HCT116 (cell line): ENCODE measurements at regions not wholly inside any gene's neighbourhood (a gene's known extent, or its start where the extent isn't known, plus 50 kb on each side); places are given as distances from the start of the nearest gene placed in this dataset.

Source experiments
- ATAC-seq: fragments of 200-7000 bp; cut with Tn5 transposase; 2 replicates; pipeline ENCODE4 v1.9.1; 2020; ENCODE audit warnings: mild to moderate bottlenecking, moderate library complexity
- BruUV-seq: library from RNA; stranded (reverse); fragments of 400-500 nt; replicated peaks from 2 replicates; lab custom pipeline; 2021; lab: Mats Ljungman, UMichigan
- CTCF ChIA-PET: fragments of 300-600 bp; sonication (Branson Sonifier 250); formaldehyde crosslinking; loops from one replicate; lab custom pipeline; 2021; ENCODE audit warnings: antibody characterized with exemption; lab: Charles Lee
- POLR2A ChIA-PET: fragments of 300-600, 350-600 bp; sonication (Branson Sonifier 250); formaldehyde crosslinking; loops from one replicate; lab custom pipeline; 2021; ENCODE audit warnings: antibody characterized with exemption; lab: Charles Lee
- RAD21 ChIA-PET, 2 experiments: fragments of 300-600 bp; sonication (Branson Sonifier 250); formaldehyde crosslinking; loops; one replicate each; lab custom pipeline; 2023; ENCODE audit warnings: low total read pairs in 2 of 2; ENCODE audit not compliant: uncharacterized antibody in 2 of 2, unreplicated experiment in 2 of 2, low non-redundant PET in 1 of 2; lab: Charles Lee
- DNase-seq: peaks from one replicate; pipeline ENCODE4 v3.0.0-alpha.2; 2010; ENCODE audit warnings: low read depth, low spot score
- H2AFZ ChIP-seq: fragments of 200-600 bp; shearing (Covaris generic), sonication (generic); 2 replicates; pipeline ENCODE4 v1.6.1; 2017; ENCODE audit warnings: low read depth, mixed run types, mixed read lengths, antibody characterized with exemption, low read length; ENCODE audit not compliant: poor library complexity, severe bottlenecking
- H3K27ac ChIP-seq: 2 replicates; pipeline ENCODE4 v1.5.1; 2012; ENCODE audit warnings: low read depth, low read length
- H3K27me3 ChIP-seq: fragments of 200-600 bp; sonication (generic); 2 replicates; pipeline ENCODE4 v1.6.1; 2016; ENCODE audit warnings: mixed run types, low read length, mixed read lengths; ENCODE audit not compliant: insufficient read depth
- H3K36me3 ChIP-seq, 2 experiments: fragments of 200-500 bp in 1 of 2; fragments of 200-600 bp in 1 of 2; sonication (Bioruptor generic) in 1 of 2; sonication (generic) in 1 of 2; 2 replicates each; pipeline versions ENCODE4 v1.5.1 to v1.6.1; 2014 to 2016; ENCODE audit warnings: low read length in 2 of 2, inconsistent platforms in 1 of 2, mixed read lengths in 1 of 2, mixed run types in 1 of 2; ENCODE audit not compliant: insufficient read depth in 2 of 2, control insufficient read depth in 1 of 2
- H3K4me1 ChIP-seq, 2 experiments: fragments of 200-600 bp in 1 of 2; sonication (generic) in 1 of 2; 2 replicates each; pipeline versions ENCODE4 v1.5.1 to v1.6.1; 2012 to 2017; ENCODE audit warnings: low read length in 2 of 2, inconsistent platforms in 1 of 2, mild to moderate bottlenecking in 1 of 2, mixed read lengths in 1 of 2, mixed run types in 1 of 2, moderate library complexity in 1 of 2; ENCODE audit not compliant: insufficient read depth in 2 of 2, control insufficient read depth in 1 of 2
- H3K4me2 ChIP-seq: fragments of 200-600 bp; sonication (generic); 2 replicates; pipeline ENCODE4 v1.6.1; 2017; ENCODE audit warnings: mixed run types, low read length, mixed read lengths
- H3K4me3 ChIP-seq, 2 experiments: fragments of 200-600 bp in 1 of 2; sonication (generic) in 1 of 2; replicated peaks in 1 of 2; 2 replicates each; pipeline ENCODE4 v1.5.1; 2011 to 2016; ENCODE audit warnings: low read length in 2 of 2, control low read depth in 1 of 2, low read depth in 1 of 2, mild to moderate bottlenecking in 1 of 2, mixed read lengths in 1 of 2, mixed run types in 1 of 2
- H3K79me2 ChIP-seq: fragments of 200-600 bp; sonication (generic); 2 replicates; pipeline ENCODE4 v1.6.1; 2017; ENCODE audit warnings: mild to moderate bottlenecking, mixed run types, low read length, moderate library complexity, mixed read lengths; ENCODE audit not compliant: insufficient read depth
- H3K9ac ChIP-seq: fragments of 200-600 bp; sonication (generic); 2 replicates; pipeline ENCODE4 v1.6.1; 2016; ENCODE audit warnings: low read length, mixed read lengths
- H3K9me2 ChIP-seq: fragments of 200-600 bp; sonication (generic), shearing (Covaris generic); 2 replicates; pipeline ENCODE4 v1.6.1; 2017; ENCODE audit warnings: mixed run types, mild to moderate bottlenecking, moderate library complexity; ENCODE audit not compliant: insufficient read depth
- H3K9me3 ChIP-seq, 2 experiments: fragments of 200-500 bp in 1 of 2; fragments of 200-600 bp in 1 of 2; sonication (Bioruptor generic) in 1 of 2; sonication (generic) in 1 of 2; 2 replicates each; pipeline ENCODE4 v1.6.1; 2014 to 2017; ENCODE audit warnings: low read length in 2 of 2, mixed read lengths in 2 of 2, inconsistent platforms in 1 of 2, low read depth in 1 of 2, mild to moderate bottlenecking in 1 of 2, mixed run types in 1 of 2, moderate library complexity in 1 of 2; ENCODE audit not compliant: control insufficient read depth in 1 of 2, insufficient read depth in 1 of 2
- H4K20me1 ChIP-seq: fragments of 200-600 bp; sonication (generic), shearing (Covaris generic); 2 replicates; pipeline ENCODE4 v1.6.1; 2017; ENCODE audit warnings: mixed run types, mild to moderate bottlenecking, moderate library complexity; ENCODE audit not compliant: insufficient read depth
- ELF1 ChIP-seq: IDR thresholded peaks from 2 replicates; pipeline ENCODE4 v1.6.1; 2012; ENCODE audit warnings: low read depth, borderline replicate concordance
- FOSL1 ChIP-seq: IDR thresholded peaks from 2 replicates; pipeline ENCODE4 v1.6.1; 2012; ENCODE audit warnings: low read depth
- JUND ChIP-seq: IDR thresholded peaks from 2 replicates; pipeline ENCODE4 v1.6.1; 2012
- POLR2A ChIP-seq: IDR thresholded peaks from 2 replicates; pipeline ENCODE4 v1.7.0; 2011; ENCODE audit warnings: borderline replicate concordance; ENCODE audit not compliant: insufficient read depth, insufficient read length; ENCODE audit errors: extremely low read depth
- POLR2AphosphoS5 ChIP-seq: IDR thresholded peaks from 2 replicates; pipeline ENCODE4 v1.6.1; 2011; ENCODE audit warnings: mild to moderate bottlenecking, low read depth, low read length, moderate library complexity
- REST ChIP-seq: IDR thresholded peaks from 2 replicates; pipeline ENCODE4 v1.6.1; 2012; ENCODE audit warnings: low read depth
- SP1 ChIP-seq: IDR thresholded peaks from 2 replicates; pipeline ENCODE4 v1.6.1; 2012; ENCODE audit warnings: low read depth
- SRF ChIP-seq: IDR thresholded peaks from 2 replicates; pipeline ENCODE4 v1.6.1; 2012; ENCODE audit warnings: low read depth
- TCF7L2 ChIP-seq: IDR thresholded peaks from 2 replicates; pipeline ENCODE4 v1.7.0; 2011; ENCODE audit warnings: borderline replicate concordance, inconsistent platforms; ENCODE audit not compliant: insufficient read depth, insufficient read length; ENCODE audit errors: extremely low read depth
- YY1 ChIP-seq: IDR thresholded peaks from 2 replicates; pipeline ENCODE4 v1.6.1; 2011; ENCODE audit warnings: low read length, low read depth, moderate library complexity, mild to moderate bottlenecking; ENCODE audit not compliant: insufficient replicate concordance; ENCODE audit errors: extremely low read depth
- ZNF274 ChIP-seq: fragments of 200-500 bp; sonication (Bioruptor generic); IDR thresholded peaks from 2 replicates; pipeline ENCODE4 v1.6.1; 2014; ENCODE audit warnings: mild to moderate bottlenecking, low read depth, low read length, inconsistent platforms
- intact Hi-C: fragments of 100-400 bp; cut with micrococcal nuclease; formaldehyde crosslinking; loops from 2 replicates; pipeline ENCODE4 v1.10.0; 2022

DNA sequence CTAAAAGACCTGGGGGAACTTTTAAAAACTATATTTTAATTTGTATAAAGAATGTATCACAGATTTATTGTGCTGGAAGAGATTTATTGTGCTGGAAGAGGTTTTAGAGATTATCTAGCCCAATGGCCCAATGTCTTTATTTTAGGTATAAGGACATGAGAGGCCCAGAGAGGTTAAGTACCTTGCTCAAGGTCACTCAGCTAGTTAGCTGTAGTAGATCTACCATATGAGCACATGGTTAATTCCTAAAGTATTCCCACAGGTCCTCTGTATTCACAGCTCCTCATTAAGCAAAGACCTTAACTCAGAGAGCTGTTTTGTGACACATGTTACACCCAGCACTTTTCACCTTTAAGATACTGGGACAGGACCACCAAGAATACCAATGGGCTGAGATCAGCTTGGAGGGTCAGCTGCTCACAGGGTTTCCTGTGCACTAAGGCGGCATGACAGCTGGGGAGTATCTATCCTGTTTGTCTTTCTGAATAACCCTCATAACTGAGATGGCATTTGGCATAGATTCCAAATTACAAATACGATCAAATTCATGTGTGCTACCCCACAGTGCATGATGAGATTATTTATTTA lies 143.1 kb upstream of the TBL1XR1 start:
- intact Hi-C loops: no loop called here
- no peaks in the 10 kb centered on the region for H3K27me3 ChIP-seq
- H3K9ac ChIP-seq: no peak overlapping the region
- no peak overlapping the region for H3K4me3 ChIP-seq
- DNase-seq: no peak
- no peaks in the 10 kb centered on the region for H3K9me2 ChIP-seq
- H3K9me3 ChIP-seq: no peaks in the 10 kb centered on the region
- RAD21 ChIA-PET: interaction anchor here in 1 of 2 experiments (0.6 kb wide), 1 partner anchor 88 kb away, joined by 3 read pairs; no protein-coding TSS in a partner anchor
- H3K4me2 ChIP-seq: no peak overlapping the region
- CTCF ChIA-PET: no interaction called here
- no peak overlapping the region for H3K27ac ChIP-seq
- peaks cover 18 to 40% of the 10 kb centered on the region in 2 experiments for H3K4me1 ChIP-seq
- H4K20me1 ChIP-seq: no peaks in the 10 kb centered on the region
- H3K36me3 ChIP-seq: no peaks in the 10 kb centered on the region
- TF ChIP-seq JUND (no peak), SP1 (no peak), REST (no peak), YY1 (no peak), POLR2AphosphoS5 (no peak), FOSL1 (no peak), SRF (no peak), ELF1 (no peak), ZNF274 (no peak), TCF7L2 (no peak), POLR2A (no peak)
- no peaks in the 10 kb centered on the region for H3K79me2 ChIP-seq
- ATAC-seq: no peak
- POLR2A ChIA-PET: interaction anchor here (1.4 kb wide), 1 partner anchor 18 kb away, joined by 4 read pairs; no protein-coding TSS in a partner anchor
- peak overlapping the region; percentile 79 for H2AFZ ChIP-seq
- BruUV-seq: no TSS peak
